DMS53 treated with DMSO at 0.1 percent for 48 hours (cell line): ENCODE measurements at regions not wholly inside any gene's neighbourhood (a gene's known extent, or its start where the extent isn't known, plus 50 kb on each side); places are given as distances from the start of the nearest gene placed in this dataset.
"Not testable (repeated sequence)": the region's sequence is repeated elsewhere in the genome, so short reads cannot be mapped to it uniquely, and the experiment has no call there.

Experiments
- DNase-seq: peaks from one replicate; lab custom pipeline; 2025; ENCODE audit not compliant: unreplicated experiment; lab: John Stamatoyannopoulos, UW

- no peak for DNase-seq
These were observed 806.3 kb upstream of the IGFBP7 start for GRCh38 chr4:57916479-57916878.

DNA sequence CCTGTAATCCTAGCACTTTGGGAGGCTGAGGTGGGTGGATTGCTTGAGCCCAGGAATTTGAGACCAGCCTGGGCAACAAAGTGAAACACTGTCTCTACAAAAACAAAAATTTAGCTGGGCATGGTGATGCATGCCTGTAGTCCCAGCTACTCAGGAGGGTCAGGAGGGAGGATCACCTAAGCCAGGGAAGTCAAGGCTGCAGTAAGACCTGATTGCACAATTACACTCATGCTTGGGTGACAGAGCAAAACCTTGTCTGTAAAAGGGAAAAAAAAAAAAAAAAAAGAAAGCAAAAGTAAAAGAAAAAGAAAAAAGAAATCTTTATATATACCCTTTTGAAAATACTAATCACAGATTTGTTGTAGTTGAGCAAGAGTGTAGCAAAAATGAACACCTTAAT, 801.0 kb upstream of the IGFBP7 start:
- no peak for DNase-seq

DNA sequence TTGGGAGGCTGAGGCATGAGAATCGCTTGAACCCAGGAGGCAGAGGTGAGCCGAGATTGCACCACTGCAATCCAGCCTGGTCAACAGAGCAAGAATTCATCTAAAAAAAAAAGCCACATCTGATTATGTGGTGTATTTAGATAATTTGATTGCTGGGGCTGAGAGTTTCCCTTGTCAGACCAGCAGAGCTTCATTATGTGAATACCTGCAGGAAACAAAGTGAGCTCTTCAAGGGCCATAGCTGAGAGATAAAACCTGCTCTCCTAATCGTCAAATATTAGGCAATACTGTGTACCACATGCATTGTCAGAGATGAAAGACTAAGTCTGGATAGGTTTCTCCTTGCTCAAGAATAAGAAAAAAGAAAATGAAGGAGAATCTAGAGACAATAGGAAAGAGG, 800.0 kb upstream of the IGFBP7 start:
- no peak for DNase-seq

DNA sequence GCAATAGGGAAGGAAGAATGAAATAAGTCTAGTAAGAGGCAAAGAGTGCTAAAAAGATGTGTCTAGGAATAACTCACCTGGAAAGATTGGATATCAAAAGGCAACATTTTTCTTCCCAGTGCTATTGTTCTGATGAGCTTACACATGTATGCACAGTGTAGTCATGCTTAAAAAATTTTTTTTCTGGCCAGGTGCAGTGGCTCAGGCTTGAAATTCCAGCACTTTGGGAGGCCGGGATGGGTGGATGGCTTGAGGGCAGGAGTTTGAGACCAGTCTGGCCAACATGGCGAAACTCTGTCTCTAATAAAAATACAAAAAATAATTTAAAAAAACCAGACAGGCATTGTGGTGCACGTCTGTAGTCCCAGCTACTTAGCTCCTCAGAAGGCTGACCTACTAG, 795.8 kb upstream of the IGFBP7 start:
- DNase-seq = no peak

GRCh38 chr4:57877047-57877458, 766.9 kb upstream of the IGFBP7 start:
- no peak for DNase-seq

DNA sequence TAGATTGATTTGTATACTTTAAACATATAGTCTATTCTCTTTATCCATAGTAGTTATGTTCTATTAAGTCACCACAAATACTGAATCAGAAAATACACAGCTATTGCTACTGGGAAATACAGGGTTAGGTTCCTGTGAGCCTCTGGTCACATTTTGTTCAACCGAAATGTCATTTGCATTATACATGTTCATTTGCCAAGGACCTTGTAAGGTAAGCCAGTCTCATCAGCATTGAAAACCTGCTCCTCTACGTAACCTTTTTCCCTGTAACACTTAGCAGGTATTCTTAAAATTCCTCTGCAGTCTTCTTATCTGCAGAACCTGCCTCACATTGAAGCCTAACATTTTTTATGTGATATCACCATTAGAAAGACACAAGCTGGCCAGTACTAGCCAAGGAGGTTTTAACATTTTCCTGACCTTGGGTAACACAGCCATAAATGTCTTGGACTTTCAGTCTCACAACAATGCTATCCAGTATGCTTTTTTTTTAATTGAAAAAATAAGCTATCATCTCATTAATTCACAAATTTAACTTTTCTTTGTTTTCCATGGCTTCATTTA, 765.7 kb upstream of the IGFBP7 start:
- DNase-seq = no peak

- no peak for DNase-seq
These were observed 756.4 kb upstream of the IGFBP7 start for GRCh38 chr4:57866468-57867171.

- DNase-seq = no peak
These were observed 755.1 kb upstream of the IGFBP7 start for GRCh38 chr4:57865264-57865663.

- no peak for DNase-seq
These were observed 744.6 kb upstream of the IGFBP7 start for GRCh38 chr4:57854748-57855147.

DNA sequence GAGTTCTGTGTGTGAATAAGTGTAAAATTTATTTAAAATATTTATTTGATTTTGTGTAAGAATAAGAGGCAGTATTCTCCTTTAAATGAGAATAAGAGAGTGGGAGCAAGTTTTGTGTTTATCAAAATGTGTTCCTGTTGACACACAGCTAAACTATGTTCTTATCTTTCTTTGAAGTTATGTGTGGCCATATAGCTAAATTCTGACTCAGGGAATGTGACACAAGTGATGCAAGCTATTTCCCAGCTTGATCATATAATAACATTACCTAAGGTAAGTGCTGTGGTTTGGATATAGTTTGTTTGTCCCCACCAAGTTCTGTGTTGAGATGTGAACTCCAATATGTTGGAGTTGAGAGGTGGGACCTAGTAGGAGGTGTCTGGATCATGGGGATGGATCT, 740.0 kb upstream of the IGFBP7 start:
- DNase-seq = no peak

DNA sequence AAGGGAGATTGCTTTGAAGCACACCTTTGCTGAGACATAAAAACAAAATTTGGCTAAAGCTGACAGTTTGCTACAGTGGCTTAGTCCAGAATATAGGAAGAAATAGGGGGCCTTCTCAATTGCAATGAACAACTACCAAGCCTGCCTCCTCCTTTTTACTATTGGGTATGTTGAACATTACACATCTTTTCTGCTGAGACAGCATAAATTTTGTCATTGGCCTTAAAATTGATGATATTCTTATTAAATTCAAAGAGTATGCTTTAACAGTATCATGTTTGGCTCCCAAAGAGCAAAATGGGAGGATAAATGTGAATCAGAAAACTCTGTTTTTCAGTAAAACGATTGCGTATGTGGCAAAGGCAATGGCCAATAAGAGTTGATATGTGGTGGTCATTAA, 721.9 kb upstream of the IGFBP7 start:
- DNase-seq = no peak

DNA sequence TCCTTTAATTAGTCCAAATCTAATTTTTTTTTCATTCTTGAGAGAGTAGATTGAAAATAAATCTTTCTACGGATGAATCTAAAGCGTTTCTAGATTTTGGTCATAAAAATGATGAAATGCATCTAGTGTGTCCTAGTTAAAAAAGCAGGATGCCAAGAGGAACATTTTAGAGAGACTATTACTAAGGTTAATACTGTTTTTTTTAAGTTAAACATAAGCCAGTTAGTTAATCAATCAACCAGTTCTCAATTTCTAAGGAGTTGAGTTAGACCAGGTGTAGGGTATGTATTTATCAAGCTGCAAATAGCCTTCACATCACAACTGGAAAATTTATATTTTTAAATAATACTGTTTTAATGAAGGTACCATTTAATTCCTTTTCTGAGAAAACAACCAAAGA, 679.5 kb upstream of the IGFBP7 start:
- no peak for DNase-seq

GRCh38 chr4:57777876-57778275, 667.7 kb upstream of the IGFBP7 start:
- DNase-seq = no peak

DNA sequence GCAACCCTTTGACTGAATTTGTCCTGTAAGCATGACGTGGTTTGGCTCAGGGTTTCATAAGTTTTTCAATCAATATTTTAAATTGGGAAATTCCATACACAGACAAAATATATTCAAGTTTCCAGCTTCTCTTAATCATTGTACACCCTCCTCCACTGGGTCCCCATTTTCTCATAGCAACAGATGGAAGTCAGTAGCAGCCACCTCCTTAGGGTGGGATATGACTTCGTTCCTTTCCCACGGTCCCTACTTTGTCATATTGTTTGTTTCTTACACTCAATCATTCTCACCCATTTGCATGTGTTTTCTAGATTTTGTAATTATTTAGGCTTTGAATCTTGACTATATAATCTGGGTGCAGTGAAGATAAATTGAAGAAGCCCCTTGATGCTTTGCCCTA, 664.5 kb upstream of the IGFBP7 start:
- DNase-seq = no peak

- no peak for DNase-seq
These were observed 664.0 kb upstream of the IGFBP7 start for GRCh38 chr4:57774171-57774570.

- no peak for DNase-seq
These were observed 656.2 kb upstream of the IGFBP7 start for GRCh38 chr4:57766341-57766740.

- no peak for DNase-seq
These were observed 654.7 kb upstream of the IGFBP7 start for GRCh38 chr4:57764856-57765255.

DNA sequence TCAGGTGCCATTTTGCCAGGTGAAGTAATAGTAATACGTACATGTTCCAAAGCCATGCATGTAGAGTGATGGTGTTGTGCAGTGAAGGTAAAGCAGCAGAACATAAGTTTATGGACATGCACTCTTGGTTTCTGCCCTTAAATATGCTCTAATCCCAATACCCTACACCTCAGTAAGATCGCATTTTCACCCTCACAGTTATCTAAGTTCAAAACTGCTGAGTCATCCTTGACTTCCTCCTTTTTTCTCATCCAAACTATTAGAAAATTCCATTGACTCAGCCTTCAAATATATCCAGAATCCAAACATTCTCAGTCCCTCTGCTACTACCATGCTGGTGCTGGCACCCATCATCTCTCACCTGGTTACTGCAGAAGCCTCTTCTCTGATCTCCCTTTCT, 652.9 kb upstream of the IGFBP7 start:
- no peak for DNase-seq

GRCh38 chr4:57740625-57741190, 630.5 kb upstream of the IGFBP7 start:
- DNase-seq = no peak

DNA sequence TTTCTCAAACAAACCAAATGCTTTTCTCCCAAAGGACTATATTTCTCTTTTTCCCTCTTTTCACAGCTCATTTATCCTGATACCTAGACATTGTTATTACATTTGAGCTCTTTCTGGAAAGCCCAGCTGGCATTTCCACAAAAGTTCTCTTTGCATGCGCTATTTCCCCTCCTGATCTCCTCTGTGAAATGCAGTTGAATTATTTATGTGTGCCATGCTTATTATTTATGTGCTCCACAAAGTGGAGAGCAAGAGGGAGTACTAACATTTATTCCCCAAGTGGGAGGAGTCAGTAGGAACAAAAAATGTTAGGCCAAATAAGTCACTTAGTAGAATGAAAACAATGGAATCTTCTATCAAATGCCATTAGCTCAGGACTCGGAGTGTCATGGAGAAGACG, 626.6 kb upstream of the IGFBP7 start:
- DNase-seq = no peak

DNA sequence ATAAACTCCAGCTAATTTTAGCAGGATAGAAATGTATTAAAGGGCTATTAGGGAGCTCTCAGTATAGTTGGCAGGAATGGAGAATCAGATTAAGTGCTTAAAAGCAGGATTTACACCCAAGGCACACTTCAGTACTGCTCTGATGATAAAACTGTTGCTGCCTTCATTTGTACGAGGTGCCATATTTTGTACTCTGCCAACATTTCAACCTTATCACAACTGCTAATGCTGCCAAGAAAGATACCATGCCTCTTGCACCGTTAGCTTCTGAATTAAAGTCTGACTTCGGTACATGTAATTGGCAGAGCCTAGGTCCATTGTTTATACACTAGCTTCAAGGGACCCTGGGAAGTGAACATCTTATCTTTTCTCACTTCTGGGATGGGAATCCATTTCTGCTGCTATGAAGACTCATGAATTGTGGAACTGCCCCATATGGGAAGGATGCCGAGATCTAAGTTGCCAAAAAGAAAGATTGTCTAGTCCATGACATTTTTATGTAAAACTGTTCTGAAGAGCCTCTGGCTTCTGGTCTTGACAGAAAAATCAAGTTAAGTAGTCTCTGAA, 624.0 kb upstream of the IGFBP7 start:
- DNase-seq = no peak

DNA sequence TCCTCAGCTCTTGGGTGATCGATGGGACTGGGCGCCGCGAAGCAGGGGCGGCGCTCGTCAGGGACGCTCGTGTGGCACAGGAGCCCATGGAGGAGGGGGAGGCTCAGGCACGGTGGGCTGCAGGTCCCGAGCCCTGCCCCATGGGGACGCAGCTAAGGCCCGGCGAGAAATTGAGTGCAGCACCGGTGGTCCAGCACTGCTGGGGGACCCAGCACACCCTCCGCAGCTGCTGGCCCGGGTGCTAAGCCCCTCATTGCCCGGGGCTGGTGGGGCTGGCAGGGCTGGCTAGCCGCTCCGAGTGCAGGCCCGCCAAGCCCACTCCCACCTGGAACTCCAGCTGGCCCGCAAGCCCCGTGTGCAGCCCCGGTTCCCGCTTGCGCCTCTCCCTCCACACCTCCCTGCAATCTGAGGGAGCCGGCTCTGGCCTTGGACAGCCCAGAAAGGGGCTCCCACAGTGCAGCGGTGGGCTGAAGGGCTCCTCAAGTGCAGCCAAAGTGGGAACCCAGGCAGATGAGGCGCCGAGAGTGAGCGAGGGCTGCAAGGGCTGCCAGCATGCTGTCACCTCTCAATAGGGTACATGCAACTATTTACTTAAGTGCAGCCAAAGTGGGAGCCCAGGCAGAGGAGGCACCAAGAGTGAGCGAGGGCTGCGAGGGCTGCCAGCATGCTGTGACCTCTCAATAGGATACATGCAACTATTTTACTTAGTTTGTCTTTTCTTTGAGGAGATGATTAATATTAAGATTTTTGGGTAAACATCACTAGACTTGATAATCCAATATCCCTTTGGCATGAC, 619.8 kb upstream of the IGFBP7 start:
- DNase-seq = not testable (repeated sequence)
